Erythroblast (primary cell): ENCODE measurements at regions not wholly inside any gene's neighbourhood (a gene's known extent, or its start where the extent isn't known, plus 50 kb on each side); places are given as distances from the start of the nearest gene placed in this dataset.

Experiments used
- DNase-seq, 2 experiments: peaks; one replicate each; lab custom pipeline; 2025; lab: John Stamatoyannopoulos, UW
- GATA1 ChIP-seq: IDR thresholded peaks from 2 replicates; pipeline ENCODE4 v1.6.1; 2011; ENCODE audit warnings: low read depth, mild to moderate bottlenecking, control low read depth, low read length, moderate library complexity
- POLR2A ChIP-seq: IDR thresholded peaks from 2 replicates; pipeline ENCODE4 v1.6.1; 2011; ENCODE audit warnings: mild to moderate bottlenecking, low read length

GRCh38 chr22:25510876-25511275 lies 53.6 kb upstream of the GRK3 start:
- TF ChIP-seq POLR2A (no peak), GATA1 (no peak)
- DNase-seq = no peak

- TF ChIP-seq GATA1 (no peak), POLR2A (no peak)
Measured at GRCh38 chr22:25511725-25512124, 52.8 kb upstream of the GRK3 start.

GRCh38 chr22:25514436-25515180 lies 49.9 kb upstream of the GRK3 start:
- TF ChIP-seq POLR2A = no peak
- DNase-seq = no peak

More at GRCh38 chr22:25511725-25512124, 52.8 kb upstream of the GRK3 start:
- DNase-seq = no peak
